Stimulated activated CD4-positive, alpha-beta T cell treated with anti-CD3 and anti-CD28 coated beads, Interleukin-1b, Interleukin-23, amount 100 ng/mL, for 48 hours (primary cell): ENCODE measurements at regions not wholly inside any gene's neighbourhood (a gene's known extent, or its start where the extent isn't known, plus 50 kb on each side); places are given as distances from the start of the nearest gene placed in this dataset.

Experiments
- DNase-seq: peaks from one replicate; pipeline ENCODE4 v3.0.0-alpha.2; 2020

DNA sequence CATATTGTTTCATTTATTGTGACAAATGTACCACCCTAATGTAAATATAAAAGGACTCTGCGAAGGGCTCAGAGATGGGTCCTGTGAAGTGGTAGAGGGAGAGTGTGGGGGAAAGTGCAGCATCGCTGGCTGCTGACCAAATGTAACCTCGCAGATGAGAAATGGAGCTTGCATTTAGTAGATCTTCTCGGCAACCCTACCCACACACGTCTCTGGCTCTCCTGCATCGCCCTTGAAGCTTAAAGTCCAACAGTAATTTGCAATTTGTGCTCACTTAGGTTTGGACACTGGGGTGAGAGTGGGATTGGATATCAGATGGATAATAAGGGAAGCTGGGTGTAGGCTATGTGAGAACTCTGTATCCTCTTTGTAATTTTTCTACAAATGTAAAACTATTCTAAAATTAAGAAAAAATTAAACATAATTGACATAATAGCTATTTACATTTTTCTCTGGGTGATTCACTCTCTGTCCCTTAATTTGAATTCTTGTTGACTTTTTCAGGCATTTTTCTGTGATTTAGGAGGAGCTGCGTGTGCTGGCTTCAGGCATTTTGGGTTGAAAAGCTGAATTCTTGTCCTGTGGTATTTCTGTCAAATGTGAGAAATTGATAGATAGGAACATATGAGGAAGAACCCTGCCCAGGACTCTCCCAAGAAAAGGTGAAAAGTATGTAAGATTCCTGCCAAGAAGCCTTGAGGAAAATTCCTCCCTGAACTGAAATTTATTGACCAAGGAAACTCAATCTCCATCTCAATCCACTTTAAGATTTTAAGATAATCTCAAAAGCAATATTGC, 524.7 kb upstream of the MCTP2 start:
- DNase-seq = no peak

DNA sequence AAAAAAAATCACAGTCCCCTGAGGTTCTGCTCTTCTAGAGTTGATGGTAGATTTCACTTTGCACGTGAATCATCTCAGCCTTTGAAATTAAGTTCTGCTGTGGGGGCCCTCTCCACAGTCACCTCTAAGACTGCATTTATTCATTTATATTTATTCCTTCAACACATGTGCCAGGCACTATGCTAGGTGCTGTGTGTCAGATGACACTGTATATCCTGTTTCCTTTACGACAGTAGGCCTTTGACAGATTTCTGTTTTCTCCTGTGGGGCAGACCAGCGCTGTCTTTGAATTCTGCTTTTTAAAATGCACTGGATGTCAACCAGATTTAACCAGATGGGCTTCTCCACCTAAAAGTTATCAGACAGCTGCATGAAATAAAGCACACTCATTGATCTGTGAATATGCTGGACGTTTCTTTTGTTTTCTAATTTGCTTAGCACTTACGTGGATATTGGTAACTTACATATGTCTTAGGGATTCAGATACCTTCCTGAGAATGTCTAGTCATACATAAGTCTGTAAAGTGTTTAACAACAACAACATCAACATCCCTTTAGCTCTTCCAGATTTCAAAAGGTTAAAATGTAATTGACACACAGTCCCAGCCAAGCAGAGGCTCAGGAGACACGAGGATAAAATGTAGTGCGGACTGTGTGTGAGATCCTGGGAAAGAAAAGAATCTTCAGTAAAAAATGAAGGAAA, 525.5 kb upstream of the MCTP2 start:
- no peak for DNase-seq

DNA sequence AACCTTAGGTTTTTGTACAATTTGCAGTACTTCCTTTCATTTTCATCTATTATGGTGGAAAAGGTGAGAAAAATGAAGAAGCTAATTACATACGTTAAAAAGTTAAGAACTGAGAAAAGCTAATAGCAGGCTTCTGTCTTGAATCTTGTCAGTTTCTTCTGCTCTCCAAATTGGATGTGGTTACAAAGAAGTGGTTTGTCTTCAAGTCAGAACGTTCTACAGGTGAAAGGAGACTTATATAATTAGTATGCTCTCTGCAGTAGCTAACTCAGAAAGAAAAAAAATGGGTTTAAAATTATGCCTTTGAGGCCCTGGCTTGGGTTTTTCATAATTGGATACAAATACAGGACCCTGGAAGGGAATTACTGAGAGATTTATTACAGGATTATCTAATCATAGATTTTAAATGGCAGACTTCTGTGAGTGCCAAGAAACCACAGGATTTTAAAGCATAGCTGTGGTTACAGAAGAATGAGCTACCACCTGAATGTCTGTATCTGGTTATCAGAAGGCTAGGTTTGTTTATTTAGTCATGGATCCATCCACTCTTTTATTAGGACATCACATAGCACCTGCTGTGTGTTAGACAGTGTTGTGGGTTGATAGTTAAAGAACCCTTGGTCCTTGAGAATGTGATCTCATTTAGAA, 528.1 kb upstream of the MCTP2 start:
- no peak for DNase-seq

DNA sequence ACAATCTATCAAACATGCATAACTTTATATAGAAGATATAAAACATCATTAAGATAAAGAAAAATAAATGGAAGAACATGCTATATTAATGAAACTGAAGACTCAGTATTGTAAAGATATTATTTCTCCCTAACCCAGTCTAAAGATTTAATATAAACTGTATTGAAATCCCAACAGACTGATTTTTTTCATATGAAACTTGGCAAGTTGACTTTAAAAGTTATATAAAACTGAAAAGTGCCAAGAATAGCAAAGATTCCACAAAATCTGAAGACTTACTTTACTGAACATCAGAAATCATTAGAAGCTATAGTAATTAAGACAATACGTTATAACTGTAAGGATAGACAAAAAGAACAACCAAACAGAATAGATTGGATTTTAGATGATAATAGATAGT, 531.3 kb upstream of the MCTP2 start:
- DNase-seq = no peak

DNA sequence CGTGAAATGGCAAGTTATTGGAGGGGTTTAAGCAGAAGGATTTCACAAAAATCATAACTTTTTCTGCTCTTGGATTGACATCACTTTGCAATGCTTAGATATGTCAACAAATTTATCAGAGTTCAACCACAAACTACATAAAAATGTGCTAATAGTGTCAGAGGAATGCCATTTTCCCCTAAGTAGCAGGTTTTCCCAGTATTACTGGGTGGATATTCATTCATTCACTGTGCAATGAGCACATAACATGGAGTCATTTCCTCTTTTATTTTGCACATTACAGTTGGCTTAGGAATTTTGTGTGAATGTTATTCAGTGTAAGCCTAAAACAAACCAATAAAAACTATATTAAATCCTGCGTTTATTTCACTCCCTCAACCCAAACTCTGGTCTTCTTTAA, 537.3 kb upstream of the MCTP2 start:
- no peak for DNase-seq

DNA sequence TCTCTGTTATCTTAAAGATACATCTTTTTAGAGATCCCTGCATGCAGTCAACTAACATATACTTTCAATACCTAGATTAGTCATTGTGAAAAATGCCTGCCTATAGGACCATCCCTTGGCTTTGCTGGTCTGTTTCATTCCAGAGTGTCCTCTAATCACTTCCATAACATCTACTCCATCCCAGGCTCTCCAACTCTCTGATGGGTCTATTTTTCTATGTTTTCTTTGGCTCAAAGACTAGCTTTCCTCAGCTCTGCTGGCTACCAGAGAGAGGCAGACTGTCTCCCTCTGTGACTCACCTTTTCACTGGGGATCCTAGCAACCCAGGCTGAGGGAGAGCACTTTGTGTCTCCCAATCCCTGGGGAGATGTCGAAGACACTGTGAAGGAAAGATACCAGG, 547.7 kb upstream of the MCTP2 start:
- DNase-seq = no peak

DNA sequence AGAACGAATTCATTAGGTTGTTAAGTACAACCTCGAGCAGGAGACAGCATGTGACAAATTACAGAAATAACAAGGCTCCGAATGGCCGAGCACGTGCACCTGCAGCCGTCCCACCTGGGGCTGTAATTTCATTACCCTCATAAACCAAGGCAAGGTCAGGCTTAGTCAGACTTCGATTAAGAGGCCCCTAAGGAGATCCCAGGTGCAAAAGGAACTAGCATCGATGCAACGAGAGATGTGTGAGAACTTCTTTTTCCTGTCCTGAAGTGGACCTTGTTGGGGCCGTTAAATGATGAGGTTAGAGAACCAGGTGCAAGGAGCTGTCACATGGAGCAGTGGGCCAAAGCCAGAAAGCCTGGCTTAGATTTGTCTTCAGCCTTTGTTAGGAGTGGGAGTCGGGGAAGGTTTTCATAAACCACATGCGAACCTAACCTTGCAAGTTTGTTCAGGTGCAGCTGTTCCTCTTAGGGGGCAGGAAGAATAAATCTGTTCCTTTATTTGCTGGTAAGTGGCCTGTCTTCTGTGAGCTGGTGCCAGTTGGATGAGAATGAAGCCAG, 559.9 kb upstream of the MCTP2 start:
- no peak for DNase-seq

DNA sequence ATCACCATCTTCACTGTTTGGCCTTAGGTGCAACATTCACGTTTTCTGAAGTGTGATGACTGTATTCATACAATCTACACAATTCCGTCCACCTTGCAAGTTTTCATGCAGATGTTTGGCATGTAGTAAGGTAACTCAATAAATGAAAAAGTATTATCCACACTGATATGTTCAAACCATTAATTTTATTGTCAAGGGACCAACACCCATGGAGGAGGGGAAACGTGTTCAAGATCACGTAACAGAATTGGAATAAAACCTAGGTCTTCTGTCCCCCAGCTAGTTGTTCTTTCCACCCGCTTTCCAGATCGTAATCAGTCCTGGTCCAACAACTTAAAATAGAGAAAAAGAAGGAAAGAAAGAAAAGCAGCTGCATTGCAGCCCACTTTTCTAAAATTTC, 560.4 kb upstream of the MCTP2 start:
- no peak for DNase-seq

DNA sequence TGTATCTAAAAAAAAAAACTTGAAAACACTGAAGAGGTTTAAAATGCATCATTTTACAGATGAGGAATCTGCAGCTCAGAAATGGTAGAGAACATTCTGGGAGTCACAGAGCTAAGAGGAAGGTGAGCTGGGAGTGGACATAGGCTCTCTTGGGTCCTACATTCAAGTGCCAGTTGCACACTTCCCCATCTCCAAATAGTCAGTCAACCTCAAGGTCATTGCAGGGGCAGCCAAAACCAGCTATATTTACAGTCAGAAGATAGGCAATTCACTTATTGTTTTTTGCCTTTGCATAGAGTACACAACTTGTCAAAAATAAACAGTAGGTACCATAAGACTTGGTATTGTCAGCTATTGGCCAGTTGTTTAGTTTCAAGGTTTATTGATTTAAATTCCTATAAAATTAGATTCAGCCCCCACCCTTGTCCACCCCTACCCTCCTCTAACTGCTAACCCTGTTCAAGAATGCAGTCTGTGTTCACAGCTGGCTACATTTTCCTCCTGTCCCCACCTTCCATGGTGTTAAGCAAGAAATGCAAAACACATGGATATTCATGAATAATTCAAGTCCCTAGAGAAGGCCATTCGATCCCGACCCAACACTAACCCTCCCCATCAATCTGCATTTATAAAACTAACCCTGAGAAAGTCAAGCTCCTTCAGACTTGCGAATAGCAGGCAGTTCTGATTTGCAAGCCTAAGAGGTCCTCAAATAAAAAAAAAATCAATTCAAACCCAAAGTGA, 567.0 kb upstream of the MCTP2 start:
- no peak for DNase-seq

DNA sequence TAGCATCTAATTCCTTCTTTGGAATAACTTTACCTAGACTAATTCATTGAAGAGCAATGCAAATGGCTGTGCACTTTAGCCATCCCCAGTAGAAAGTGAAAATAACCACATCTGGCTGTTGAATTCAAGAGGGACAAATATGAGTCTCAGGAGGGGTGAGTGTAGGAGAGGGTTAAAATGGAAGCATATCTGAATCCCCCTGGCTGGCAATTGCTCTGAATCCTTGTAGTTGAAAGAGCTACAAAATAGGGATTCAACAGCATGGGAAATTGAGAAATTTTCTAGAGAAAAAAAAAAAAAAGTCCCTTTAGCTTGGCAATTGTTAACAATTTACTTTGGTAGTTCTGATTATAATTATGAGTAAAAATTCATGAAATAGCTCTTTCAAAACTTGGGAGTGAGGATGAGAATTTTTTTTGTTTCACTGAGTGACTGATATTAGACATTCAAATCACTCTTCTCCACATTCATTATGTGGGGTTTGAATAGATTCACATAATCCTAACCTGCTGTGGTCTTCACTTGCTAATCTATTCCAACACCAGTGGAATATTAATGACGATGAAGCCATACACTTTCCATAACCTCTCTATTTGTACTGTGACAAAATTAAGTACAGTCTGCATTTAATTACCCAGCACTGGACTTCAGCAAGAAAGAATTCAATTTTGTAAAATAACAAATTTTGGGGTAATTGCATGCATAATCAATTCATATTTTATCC, 569.0 kb upstream of the MCTP2 start:
- DNase-seq = no peak

DNA sequence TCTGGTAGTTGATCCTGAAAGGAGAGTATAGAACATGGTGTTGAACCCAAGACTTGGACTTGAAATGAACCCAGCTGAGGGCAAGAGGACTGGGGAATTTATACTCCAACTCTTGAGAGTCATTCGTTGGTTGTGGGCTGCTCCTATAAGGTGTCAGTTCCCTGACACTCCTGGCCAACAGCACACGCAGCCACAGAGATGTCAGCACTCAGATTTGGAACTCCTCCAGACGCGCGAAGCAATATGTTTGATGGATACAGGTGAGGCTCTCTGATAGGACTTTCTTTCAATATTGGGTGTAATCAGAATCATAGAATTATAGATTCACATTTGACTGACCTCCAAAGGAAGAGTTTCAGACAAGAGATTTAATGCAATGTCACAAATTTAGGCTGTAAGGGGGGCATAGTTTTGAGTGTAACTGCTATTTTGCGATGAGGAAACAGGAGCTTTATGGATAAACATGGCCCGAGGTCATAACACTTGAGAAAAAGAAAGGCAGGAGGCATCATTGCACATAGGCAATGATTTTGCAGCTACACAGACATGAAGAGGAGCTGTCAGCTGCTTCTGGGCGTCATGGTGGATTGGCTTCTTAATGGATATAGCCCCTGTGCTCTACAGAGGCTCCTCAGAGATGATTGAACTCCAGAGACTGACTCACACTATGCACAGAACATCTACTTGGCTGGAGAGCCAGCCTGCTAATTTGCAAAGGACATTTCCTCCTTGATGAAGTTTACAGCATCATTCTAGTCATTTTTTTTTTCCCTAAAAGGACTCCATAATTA, 569.2 kb upstream of the RGMA start:
- no peak for DNase-seq

DNA sequence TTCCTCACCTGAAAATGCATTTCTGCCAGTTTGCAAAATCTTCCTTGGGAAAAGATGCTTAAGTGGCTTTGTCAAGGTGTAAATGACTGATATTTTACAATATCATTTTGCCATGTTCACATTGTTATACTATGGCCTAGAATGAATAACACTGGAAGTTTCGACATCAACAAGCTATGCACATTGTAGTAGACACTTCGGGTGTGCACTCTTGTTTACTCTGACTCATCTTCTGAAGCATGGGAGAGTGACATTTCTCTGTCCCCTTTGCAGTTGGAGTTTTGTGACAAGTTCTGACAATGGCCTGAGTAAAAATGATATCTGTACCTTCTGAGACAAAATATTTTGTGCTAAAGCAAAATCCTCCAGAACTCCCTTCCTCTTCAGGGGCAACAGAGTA, 567.0 kb upstream of the RGMA start:
- DNase-seq = no peak

DNA sequence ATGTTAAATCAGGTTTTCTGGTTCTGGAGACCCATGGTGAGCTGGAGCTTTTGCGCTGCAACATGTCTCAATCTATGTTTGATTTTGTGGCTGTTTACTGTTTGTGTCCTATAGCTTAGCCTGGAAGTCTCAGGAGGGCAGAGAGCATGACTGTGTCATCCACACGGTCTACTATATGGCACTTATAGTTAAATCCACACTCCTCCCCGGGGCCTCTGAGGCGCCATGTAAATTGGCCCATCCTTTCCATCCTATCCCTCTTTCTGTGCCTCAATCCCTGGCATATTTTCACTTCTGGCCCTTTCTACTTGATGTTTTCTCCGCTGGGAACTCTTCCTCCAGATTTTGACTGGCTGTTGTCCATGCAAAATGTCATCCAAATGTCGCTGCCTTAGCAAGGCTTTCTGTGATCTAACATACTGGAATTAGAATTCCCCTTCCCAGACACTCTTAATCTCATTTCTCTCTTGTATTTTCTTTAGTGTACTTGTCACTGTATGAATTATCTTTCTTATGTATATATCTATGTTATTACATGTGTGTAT, 560.8 kb upstream of the RGMA start:
- no peak for DNase-seq

DNA sequence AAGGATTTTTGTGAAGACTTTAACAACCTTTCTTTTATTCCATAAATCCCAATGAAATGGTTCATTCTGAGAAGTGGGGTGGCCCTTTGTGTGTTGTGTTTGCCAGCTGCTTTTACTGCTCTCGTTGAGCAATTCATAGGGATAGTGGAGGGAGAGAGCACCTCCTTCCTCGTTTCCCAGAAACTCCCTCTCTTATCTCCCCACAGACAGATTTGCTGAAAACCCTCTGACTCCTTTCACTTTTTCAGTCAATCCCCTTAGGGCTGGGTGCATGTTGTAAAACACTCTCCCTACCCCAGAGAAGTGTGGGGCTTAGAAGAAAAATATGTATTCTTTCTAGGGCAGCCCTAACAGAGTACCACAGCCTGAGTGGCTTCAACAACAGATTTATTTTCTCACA, 557.2 kb upstream of the RGMA start:
- no peak for DNase-seq

DNA sequence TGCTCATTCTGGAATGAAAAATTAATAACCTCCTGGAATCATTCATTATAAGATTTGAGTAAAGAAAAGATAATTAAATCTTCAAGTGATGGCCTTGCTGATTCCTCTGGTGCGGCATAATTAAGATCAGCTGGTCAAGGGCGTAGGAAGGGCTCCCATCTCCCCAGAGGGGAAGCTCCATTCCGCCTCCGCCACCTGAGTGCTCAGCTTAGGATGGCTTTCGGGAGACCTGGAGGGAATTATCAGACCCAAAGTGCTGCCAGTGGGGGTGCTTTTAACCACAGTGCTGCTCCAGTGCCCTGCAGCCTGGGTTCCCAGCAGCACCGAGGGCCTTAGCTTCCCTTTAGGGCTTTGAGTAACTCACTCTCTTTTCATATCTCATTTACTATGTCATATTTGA, 556.6 kb upstream of the RGMA start:
- no peak for DNase-seq

DNA sequence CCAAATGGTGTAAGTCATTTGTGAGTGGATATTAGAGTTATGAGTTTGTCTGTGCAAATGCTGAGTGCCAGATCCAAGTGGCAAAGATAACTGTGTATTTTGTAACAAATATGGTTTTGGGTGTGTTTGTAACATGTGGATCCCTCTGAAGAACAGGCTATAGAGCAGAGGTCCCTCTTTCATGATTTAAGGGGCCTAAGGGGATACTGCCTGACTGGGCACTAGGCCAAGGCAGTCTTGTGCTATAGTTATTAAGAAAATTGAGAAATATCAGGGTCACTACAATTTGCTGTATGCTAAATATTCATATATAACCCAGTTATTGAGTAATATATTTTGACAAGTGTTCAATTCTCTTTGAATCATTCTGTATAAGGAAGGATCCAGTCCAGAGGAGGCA, 555.6 kb upstream of the RGMA start:
- no peak for DNase-seq

DNA sequence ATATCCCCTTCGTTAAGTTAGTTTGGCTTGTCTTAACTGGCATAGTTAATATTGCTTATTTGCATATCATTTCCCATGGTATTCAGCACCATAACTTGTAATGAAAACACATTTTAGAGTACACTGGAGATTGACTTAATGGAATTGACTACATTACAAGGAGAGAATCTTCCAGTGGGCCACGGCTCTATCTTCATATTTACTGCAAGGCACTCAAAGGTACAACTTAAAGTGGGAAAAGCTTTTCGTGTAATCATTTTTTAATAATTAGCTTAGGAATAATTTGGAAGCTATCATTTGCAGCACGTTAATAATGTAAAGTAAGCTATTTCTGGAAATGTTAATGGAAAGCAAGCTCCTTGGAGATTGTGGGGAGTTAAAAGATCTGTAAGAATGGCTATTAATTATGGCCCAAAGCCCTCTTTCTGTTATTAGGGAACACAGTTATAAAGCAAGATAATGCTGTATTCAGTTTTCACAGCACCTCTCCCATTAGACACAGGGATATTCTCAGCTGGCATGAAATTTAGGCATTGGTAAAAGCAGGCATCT, 551.5 kb upstream of the RGMA start:
- no peak for DNase-seq

DNA sequence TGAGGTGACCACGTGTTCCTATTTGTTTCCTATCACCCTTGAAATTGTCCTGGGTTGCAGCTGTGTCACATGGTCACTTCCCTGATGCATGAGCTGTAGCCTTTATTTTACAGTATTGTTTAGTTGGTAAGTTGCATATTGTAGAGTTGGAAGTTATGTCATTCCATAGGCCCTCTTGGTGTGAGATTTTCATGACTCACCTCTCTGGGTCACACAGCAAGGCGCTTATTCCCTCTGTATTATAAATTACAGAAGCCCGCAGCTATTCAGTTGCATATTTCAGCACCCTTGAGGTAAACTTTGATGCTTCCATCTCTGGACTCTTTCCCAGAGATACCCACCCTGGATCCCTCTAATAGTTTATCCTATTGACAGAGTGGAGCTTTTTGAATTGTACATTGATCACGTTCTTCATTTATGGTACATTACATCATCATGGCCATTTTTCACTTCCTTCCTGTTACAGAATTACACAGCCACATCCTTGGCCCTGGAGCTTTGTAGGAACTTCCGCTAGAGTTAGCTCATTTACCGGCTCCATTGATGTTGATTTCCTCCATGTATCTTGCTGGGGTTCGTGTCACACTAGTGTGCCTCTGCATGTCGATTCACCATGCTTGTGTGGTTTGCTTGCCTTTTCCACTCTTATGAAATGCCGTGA, 543.1 kb upstream of the RGMA start:
- DNase-seq = no peak

DNA sequence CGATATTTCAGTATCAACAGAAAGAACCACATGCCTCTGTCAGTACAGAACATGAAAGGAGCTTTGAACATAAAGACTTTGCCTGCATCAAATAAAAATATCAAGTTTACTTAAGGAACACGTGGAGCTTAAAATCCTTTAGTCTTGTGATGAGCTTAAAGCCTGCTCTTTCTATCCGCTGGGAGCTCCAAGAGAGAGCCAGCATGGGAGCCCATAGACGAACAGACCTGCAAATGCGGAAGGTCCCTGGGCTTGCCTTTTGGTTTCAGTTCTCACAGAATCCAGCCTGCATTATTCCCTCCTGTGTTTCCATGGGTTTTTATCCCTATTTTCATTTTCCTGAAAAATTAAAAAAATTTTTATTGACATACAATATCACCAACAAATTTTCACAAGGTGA, 530.6 kb upstream of the RGMA start:
- no peak for DNase-seq

DNA sequence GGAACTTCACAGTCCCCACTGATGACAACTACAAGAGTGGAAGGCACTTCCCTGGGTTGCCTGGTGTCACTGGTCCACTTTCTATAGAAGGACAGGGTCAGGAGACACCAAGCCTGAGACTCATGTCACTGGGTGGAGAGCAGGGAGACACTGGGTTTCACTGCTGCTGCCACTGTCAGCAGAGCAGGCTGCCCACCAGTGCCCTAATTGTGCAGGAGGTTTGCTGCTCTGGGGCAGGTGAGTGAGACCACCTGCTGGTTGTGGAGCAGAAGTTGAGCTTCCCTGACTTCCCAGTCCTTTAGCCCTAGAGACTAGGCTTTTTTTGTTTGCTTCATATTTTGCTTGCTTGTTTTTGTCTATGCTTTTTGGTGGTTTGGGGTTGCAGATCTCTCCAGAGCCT, 528.4 kb upstream of the RGMA start:
- no peak for DNase-seq
